Spleen (tissue), 7 donors: ENCODE measurements at regions not wholly inside any gene's neighbourhood (a gene's known extent, or its start where the extent isn't known, plus 50 kb on each side); places are given as distances from the start of the nearest gene placed in this dataset.

ENCODE experiments used
- POLR2A ChIP-seq, 3 donors: fragments of 450-650 bp; IDR thresholded peaks; one replicate each; pipeline ENCODE4 v1.5.1; 2017; ENCODE audit warnings: antibody characterized with exemption in 3 of 3, mild to moderate bottlenecking in 1 of 3
- TF ChIP-seq, protein P1 (sequence below), 11 experiments: fragments of 200-600 bp in 7 of 11; fragments of 450-650 bp in 4 of 11; sonication (generic) in 4 of 11; IDR thresholded peaks in 8 of 11; conservative IDR thresholded peaks in 3 of 11; 1 replicate in 7 of 11; 2 replicates in 4 of 11; pipeline versions ENCODE4 v1.4.0 to v1.8.0; 2016 to 2021; ENCODE audit warnings: antibody characterized with exemption in 11 of 11, inconsistent platforms in 4 of 11, mild to moderate bottlenecking in 1 of 11
- donor health status: DM: no; HTN: no; CAD: no; lungs with moderate emphysema.
- donor health status: DM: no; HTN: no; CAD: no.
- donor health status: DM: no; HTN: no; CAD: no.

DNA sequence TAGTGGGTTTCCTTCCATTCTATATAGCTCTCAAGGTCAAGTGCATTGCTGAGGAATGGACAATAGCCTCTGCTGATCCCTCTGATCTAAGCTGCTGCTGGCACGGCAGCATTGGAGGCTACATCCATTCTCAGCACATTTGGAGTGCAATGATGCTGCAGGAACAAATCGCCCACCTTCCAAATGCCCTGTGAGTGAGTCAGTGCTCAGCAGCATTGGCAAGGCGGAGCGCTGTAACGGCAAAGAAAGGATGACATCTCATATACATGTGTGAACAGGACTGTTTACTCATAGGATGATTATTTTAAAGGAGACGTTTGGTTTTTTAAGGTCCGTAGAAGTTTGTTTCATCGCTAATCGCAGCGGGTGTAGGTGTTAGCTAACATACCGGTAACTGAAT lies 408.7 kb downstream of the ARHGEF28 start:
- TF ChIP-seq, protein P1, sequence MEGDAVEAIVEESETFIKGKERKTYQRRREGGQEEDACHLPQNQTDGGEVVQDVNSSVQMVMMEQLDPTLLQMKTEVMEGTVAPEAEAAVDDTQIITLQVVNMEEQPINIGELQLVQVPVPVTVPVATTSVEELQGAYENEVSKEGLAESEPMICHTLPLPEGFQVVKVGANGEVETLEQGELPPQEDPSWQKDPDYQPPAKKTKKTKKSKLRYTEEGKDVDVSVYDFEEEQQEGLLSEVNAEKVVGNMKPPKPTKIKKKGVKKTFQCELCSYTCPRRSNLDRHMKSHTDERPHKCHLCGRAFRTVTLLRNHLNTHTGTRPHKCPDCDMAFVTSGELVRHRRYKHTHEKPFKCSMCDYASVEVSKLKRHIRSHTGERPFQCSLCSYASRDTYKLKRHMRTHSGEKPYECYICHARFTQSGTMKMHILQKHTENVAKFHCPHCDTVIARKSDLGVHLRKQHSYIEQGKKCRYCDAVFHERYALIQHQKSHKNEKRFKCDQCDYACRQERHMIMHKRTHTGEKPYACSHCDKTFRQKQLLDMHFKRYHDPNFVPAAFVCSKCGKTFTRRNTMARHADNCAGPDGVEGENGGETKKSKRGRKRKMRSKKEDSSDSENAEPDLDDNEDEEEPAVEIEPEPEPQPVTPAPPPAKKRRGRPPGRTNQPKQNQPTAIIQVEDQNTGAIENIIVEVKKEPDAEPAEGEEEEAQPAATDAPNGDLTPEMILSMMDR (IDR thresholded peaks at IDR 0.05 in 8 of 11, conservative IDR thresholded peaks at IDR 0.05 in 3 of 11): no peak
- TF ChIP-seq POLR2A (IDR thresholded peaks at IDR 0.05): no peak
